ENCODE measurements at regions not wholly inside any gene's neighbourhood (a gene's known extent, or its start where the extent isn't known, plus 50 kb on each side); places are given as distances from the start of the nearest gene placed in this dataset.
"Not testable (repeated sequence)": the region's sequence is repeated elsewhere in the genome, so short reads cannot be mapped to it uniquely, and the experiment has no call there.

DNA sequence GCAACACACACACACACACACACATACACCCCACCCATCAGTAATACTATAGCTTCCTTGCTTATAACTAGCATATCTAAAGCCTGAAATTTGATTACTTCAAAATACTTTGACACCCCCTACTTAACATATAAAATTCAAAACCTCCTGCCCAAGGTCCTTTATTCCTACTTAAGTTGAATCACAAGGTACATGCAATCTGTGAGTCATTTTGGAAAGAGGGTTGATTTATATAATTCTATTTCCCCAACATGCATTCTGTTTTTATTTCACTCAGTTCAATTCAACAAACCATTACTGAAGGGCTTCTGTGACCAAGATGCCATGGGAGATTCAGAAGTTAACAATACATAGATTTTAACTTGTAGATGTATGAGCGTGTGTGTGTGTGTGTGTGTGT lies 420.7 kb downstream of the METTL4 start:
- intact Hi-C loops (cut with micrococcal nuclease): no loop called here

DNA sequence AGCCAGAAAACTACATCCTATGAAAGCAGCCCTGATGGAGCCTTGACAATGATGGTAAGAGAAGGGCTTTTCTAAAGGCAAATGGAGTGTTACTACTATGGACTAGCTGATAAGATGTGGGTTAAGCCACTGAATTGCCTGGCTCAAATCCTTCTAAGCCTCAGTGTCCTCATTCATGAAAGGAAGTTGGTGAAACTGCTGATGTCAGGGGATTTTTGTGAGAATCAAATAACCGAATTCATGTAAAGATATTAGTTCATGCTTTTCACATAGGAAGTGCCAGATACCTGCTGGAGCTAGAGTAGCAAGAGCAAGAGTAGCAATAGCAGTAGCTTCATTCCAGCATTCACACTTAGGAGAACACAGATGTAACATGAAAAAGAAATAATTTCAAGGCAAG lies 417.0 kb downstream of the METTL4 start:
- intact Hi-C loops (cut with micrococcal nuclease): no loop called here

DNA sequence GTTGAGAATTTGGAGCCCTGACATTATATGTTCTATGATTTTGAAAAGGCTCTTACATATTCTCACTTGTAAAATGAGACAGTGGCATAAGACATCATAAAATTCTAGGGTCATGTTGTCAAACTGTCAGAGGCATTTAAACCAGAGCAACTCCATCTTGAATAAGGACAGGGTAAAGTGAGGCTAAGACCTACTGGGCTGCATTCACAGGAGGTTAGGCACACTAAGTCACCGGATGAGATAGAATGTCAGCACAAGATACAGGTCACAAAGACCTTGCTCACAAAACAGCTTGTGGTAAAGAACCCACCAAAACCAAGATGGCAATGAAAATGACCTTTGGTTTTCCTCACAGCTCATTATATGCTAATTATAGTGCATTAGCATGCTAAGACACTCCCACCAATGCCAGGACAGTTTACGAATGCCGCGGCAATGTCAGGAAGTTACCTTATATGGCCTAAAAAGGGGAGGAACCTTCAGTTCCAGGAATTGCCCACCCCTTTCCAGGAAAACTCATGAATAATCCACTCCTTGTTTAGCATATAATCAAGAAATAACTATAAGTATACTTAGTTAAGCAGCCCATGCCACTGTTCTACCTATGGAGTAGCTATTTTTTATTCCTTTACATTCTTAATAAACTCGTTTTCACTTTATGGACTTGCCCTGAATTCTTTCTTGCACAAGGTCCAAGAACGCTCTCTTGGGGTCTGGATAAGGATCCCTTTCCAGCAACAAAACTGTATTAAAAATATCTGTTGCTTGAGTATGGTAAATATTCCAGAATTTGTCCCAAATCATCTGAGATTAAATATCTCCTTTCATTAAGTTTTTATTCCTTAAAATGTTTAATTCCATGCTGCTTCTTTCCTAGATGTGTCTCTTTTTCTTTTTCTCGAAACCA lies 406.4 kb downstream of the METTL4 start:
- intact Hi-C loops (cut with micrococcal nuclease): no loop called here

DNA sequence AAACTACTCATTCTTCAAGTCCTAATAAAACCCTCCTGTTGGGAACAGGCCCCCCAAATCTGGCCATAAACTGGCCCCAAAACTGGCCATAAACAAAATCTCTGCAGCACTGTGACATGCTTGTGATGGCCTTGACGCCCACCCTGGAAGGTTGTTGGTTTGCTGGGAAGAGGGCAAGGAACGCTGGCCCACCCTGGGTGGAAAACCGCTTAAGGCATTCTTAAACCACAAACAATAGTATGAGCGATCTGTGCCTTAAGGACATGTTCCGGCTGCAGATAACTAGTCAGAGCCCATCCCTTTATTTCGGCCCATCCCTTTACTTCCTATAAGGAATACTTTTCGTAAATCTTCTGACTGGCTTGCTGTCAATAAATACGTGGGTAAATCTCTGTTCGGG lies 404.4 kb downstream of the METTL4 start:
- intact Hi-C loops (cut with micrococcal nuclease): not testable (repeated sequence)

DNA sequence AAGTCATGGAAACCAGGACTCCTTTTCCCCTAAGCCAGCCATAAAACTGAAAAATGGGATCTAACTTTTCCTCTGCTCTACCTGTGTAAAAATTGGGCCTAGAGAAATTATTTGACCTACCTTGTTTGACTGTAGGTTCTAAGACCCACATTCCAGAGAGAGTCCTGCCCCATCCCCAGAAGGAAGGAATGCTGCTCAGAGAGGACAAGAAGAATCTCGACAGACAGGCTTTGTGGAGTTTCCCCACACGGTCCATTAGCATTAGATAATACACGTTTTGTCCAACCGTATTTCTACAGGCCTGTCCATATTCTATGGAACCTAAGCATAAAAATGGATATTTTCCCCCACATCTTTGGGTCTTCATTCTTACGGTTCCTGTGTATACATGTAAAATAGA lies 403.3 kb downstream of the METTL4 start:
- intact Hi-C loops (cut with micrococcal nuclease): no loop called here

DNA sequence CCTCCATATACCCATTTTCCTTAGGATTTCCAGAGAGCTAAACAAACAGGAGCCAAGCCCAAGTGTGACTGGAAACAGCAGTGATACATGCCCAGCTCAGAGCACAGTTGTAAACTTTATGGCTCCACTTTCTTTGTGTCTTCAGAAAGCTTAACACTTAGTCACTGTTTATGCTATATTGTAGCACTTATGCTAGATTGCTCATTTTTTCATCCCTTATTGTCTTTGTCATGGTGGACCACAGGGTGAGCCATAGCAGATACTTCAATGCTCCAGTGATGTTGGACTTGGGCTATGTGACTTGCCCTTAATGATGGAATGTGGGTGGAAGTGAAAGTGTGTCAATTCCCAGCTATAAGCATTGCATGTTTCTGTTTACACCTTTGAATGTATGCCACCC lies 401.6 kb downstream of the METTL4 start:
- intact Hi-C loops (cut with micrococcal nuclease): no loop called here

DNA sequence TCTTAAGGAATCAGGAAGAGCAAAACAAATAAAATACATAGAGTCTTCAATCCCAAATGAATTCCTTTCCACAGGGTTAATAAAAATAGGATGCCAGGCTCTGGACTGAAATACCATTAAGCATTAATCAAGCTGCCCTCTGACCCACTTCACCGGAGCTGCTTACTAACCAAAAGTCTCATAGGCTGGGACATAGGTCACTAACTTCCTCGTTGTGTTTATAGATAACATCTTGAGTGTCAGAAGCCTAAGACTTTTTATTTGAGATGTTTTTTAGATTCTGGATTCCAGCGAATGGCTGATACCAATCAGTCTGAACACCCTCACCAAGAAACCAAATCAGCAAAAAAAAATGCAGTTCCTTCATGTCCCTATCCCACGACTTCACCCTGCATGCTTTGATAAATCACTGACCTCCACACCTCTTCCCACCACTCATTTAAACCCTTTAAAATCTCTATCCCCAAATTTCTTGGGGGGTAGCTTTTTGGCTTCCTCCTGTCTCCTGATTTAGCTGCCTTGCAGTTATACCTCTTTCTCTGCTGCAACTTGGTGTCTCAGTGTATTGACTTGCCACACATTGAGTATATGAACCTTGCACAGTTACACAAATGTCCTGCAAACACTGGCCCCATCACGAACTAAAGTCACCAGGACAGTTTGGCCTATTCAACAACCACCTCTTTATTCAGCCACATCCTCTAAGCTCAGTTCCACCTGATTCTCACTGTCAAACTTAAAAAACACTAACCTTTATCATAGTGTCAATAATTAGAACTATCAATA lies 399.3 kb downstream of the METTL4 start:
- intact Hi-C loops (cut with micrococcal nuclease): no loop called here

DNA sequence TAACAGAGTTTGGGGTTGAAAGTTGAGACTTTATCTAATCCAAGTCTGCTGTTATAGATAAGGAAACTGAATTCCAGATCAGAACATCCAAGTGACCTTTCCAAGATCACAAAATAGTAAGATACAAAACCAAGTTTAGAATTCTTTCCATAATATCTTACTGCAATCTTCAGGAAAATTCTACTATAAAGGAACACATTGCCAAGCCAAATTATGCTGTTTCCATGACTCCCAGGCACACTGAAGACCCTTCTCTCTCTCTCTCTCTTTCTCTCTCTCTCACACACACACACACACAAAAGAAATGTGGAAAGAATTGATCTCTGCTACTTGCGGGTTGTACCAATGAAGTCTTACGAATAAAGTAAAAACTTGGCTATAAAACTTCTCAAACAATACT lies 398.4 kb downstream of the METTL4 start:
- intact Hi-C loops (cut with micrococcal nuclease): no loop called here

DNA sequence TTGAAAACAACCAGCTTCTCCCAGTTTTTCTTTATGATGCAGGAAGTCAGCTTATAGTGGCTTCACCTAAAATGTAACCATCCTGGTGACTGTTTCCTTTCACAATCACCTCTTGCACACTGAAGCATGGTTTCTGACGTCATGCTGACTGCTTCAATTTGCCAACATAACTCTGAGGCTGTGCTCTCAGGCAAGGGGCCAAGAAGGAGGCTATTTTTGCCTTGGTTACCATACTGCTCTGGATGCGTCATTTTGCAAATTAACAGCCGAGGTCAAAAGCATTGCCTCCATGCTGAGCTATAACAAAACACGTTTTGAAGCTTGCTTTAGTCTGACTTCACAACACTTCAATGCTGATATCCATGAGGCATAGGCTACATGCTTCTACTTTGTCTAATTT lies 397.8 kb downstream of the METTL4 start:
- intact Hi-C loops (cut with micrococcal nuclease): no loop called here

DNA sequence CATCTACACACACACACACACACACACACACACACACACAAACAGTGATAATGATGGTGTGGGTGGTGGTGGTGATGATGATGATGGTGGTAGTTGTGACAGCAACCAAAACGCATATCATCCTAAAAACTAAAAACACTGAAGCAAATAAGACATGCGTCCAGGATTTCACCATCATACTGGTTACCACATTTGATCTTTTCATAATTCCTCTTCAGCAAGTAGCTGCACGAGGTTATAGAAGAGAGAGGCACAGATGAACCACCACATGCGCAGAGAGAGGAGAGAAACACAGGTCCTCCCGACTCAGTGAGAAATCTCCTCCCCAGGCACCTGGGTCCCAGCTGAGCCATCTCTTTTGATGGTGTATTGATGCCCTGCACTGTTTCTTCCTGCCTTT lies 393.3 kb downstream of the METTL4 start:
- intact Hi-C loops (cut with micrococcal nuclease): no loop called here

DNA sequence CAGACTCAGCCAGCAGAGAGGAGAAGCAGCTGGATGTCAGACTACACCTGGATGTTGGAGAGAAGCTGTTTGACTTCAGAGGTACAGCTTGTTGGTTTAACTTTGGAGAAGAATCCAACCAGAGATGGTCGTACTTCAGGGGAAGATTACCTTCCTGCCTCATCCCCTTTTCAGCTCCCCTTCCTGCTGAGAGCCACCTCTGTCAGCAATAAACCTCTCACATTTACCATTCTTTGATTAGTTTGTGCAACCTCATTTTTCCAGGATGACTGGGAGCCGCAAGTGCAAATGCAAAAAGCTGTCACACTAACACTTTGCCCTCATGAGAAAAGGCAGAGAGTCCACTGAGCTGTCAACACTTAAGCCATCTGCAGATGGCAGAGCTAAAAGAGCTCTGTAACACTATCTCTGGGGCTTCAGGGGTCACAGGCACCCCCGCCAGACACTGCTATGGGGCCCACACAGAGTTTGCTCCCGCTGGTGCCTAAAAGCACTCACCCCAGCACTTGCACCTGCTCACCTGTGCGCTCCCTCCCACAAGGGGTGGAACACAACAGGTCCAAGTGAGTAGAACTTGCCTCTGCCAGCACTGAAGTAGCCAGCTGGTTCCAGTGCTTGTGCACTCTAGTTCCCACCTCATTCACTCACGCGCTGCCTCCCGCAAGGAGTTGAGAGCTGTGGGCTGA lies 391.7 kb downstream of the METTL4 start:
- intact Hi-C loops (cut with micrococcal nuclease): no loop called here

DNA sequence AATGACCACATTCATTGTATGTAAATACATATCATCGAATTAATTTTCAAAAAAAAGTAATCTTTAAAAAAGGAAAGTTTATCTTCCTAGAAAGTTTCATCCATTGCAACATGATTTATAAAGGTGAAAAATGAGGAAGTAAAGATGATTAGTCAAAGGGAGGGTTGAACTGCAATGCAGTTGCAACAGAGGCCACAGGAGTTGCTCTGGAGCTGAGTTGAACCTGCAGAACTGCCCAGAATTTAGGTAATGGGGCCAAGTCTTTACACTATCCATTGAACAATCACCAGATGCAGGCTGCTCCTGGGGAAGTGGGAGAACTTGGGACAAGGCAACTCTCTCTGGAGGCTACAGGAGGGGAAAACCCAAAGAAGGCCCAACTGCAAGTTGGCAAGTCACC lies 390.7 kb downstream of the METTL4 start:
- intact Hi-C loops (cut with micrococcal nuclease): no loop called here

DNA sequence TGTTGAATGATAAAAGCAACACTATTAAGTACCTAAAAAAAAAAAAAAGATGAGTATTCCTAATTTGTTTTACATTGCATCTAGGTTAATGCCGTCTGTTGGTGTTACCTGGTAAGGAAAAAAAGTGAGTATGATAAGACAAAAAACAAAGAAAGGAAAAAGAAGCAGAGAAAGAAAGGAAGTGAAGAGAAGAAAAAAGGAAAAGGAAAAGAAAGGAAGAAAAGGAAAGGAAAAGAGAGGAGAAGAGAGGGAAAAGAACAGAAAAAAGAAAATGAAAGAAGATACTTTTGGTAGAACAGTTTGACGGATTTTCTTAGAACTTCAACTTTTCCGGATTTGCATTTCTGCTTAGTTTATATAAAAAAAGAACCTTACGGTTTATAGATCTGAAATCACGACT lies 387.9 kb downstream of the METTL4 start:
- intact Hi-C loops (cut with micrococcal nuclease): no loop called here

DNA sequence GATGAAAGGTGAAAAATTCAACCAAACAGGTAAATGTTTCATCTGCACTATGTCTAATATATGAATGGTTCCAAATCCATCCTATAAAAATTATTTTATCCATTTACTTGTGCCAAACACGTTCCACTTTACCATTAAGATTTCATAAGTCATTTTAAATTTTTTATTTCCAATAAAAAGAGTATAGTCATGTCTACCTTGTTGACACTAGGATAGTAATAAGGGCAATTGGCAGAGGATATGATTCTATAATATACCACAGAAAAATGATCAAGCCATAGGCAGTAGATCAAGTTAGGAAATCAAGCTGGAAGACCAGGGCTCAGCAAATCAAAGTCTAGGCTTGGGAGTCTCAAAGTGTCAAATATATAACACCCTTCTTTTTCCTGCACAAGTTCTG lies 384.3 kb downstream of the METTL4 start:
- intact Hi-C loops (cut with micrococcal nuclease): no loop called here

DNA sequence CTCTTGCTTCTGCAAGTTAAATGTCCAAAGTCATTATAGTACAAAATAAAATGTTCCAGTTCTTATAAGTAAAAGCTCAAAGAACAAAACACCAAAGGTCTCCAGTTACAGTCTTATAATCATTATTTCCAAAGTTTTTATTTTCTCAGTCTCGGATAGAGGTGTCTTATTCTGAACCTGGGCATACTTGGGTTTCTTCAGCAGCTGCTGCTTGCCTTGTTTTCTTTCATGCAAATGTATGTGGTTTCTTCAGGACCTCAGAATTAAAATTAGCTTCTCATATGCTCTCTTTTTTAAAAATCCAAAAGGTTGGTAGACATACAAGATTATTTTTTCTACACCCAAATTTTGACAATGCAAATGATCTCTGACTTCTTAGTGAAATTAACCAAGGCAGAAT lies 383.0 kb downstream of the METTL4 start:
- intact Hi-C loops (cut with micrococcal nuclease): no loop called here

DNA sequence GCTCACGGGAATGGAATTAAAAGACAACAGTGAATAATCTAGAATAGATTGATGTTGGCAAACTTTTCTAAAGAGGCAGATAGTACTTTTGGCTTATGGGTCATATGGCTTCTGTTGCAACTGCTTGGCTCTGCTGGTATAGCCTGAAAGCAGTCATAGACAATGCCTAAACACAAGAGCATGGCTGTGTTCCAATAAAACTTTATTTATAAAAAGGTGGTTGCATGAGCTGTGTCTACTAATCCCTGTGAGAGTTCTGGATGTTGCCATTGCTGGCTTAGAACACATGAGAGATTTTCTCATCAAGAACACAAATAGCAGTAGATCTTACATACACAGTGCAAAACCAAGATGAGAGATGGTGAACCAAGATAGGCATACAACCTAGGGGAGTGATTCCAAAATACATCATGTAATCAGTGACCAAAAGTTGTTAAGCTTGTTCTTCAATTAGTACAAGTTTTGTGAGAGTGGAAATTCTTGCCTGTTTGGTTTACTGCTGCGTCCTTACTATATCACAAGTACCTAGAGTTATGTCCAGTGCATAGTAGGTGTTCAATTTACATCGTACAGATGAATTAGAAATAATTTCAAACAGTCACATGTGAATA lies 380.0 kb downstream of the METTL4 start:
- intact Hi-C loops (cut with micrococcal nuclease): no loop called here

DNA sequence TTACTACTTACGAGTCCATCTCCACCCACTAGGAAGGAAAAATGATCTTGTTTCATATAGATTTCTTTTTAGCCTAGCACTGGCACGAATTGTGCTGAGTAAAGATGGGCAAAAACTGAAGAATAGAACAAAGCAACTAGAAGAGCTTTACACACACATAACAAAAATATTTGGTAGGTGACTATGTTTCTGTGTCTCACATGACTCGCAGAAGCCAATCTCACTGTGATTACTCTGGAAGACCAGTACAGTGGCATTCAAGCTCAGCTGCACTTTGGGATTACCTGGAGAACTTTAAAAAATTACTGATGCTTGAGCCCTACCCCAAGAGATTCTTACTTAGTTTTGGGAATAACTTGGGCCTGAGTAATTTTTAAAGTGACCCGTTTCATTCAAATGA lies 378.7 kb downstream of the METTL4 start:
- intact Hi-C loops (cut with micrococcal nuclease): no loop called here

DNA sequence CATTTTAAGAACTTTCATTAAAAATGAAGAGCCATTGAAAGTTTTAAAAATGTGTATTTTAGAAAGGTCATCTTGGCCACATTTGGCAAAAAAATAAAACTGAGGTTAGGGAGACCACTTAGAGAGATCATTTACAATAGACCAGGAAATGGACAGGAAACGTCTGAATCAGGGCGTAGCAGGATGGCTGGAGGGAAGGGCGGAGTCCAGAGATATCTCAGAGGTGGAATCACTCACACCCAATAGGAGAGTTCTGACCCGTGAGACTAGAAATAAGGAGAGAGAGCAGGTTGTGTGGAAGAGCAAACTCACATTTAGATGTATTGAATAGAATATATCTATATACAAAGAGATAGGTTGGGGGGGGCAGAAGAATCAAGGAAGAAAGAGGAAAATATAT lies 373.4 kb downstream of the METTL4 start:
- intact Hi-C loops (cut with micrococcal nuclease): no loop called here

DNA sequence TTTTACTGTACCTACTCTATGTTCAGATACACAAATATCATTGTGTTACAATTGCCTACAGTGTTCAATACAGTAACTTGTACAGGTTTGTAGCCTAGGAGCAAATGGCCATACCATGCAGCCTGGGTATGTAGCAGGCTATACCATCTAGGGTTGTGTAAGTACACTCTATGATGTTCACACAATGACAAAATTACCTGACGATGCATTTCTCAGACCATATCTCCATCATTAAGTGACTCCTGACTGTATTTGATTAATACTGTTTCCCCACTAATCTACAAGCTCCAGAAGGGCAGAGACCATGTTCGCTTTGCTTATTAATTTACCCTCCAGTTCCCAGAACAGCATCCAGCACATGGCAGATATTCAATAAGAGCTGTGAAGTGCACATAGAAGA lies 372.2 kb downstream of the METTL4 start:
- intact Hi-C loops (cut with micrococcal nuclease): no loop called here

DNA sequence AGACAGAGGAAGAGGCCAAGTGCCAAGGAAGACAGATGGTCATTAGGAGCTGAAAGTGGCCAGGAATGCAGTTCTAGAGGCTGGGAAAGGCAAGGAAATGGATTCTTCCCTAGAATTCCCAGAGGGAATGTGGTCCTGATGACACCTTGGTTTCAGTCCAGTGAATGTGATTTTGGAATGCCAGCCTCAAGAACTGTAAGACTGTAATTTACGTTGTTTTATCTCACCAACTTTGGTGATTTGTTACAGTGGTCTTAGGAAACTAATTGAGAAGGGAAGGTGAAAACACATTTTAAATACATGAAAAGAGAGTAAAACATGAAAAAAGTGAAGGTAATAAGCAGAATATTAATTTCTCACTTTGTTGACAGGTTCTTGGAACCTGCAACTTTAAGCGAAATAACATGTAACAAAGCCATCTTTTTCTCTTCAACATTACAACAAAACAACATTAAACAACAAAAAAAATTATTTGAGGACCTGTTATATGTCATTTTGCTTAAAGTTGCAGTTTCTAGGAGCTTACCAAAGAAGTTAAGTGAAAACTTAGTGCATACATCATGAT lies 370.2 kb downstream of the METTL4 start:
- intact Hi-C loops (cut with micrococcal nuclease): no loop called here

DNA sequence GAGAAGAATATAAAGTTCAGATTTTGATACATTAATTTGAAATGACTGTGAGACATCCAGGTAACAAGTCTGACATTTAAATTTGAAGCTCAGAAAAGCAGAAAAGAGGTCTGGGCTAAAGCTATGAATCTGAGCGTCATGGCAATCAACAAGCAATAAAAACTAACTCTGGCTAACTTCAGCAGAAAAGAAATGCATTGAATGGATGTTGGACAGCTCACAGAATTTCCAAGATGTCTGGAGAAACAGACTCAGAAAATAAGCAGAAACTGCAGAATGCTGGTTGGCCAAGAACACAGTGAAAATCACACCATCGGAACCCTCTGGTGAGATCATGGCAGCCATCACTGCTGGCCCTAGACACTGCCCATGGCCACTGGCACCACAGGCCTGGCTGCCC lies 366.6 kb downstream of the METTL4 start:
- intact Hi-C loops (cut with micrococcal nuclease): no loop called here

Data from T-helper 1 cell treated with Interleukin-12 subunit alpha and Interleukin-12 subunit beta and Interleukin-4 antibody, amounts not matched to agents 30 ng/mL and 1 ng/mL, for 36 hours (primary cell).